Stimulated activated CD8-positive, alpha-beta memory T cell treated with anti-CD3 and anti-CD28 coated beads, Interleukin-2, amount 100 ng/mL, for 48 hours (primary cell): ENCODE measurements at regions not wholly inside any gene's neighbourhood (a gene's known extent, or its start where the extent isn't known, plus 50 kb on each side); places are given as distances from the start of the nearest gene placed in this dataset.

ENCODE experiments used
- DNase-seq, 2 donors: peaks; one replicate each; pipeline ENCODE4 v3.0.0-alpha.2; 2020; ENCODE audit warnings: low read depth in 2 of 2

DNA sequence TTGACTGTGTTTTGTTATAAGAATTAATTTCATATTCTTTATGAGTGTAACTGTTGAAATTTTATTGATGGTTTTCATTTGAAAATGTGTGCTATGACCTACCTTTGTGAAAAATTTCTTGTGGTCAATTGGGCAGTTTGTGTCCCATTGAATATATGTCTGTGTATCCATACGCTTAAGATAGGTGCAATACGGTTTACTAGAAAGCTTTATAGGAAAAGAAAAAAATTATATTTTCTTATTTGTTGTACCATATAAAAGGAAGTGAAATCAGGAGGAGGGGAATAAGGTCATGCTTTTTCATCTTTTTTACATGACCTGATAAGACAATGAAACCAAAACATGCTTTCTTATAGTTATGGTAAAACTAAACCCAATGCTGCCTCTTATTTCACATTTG is 807.7 kb downstream of the USP25 start:
- no peak for DNase-seq

DNA sequence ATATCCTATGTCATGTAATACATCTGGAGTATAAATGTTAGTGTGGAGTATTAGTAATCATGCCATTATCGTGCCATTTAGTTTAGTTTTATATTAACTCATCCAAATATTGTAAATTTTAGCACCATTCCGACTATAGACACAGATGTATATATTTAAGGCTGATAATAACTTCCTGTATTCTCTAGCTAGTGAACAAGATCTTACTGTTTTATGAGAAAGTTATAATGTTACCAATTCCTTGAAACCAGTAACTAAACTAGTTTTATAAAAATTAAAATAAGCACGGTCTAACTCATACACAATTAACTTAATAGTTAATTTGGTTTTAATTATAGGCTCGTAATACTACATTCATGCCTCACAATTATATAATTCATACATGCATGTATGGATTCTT is 808.6 kb downstream of the USP25 start:
- DNase-seq: no peak

DNA sequence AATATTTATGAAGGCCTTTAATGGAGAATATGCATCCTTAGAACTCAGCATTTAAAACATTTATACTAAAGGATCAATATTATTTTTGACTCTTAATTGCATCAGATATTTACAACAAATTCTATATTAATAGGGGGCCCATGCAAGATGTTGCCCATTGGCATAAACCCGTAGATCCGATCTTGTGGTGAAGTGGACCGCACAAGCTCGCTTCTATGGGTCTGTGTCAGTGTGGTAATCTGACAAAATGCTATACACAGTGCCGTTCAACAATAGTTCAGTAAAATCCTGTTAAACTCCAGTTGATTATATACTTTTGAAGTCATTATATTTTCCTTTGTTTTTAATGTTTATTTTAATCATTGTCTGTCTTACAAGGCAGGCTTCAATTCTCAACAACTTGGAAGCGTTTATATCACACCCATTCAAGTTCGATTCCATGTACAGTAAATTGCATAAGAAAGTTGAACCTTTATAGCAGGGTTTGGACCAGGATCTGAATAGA is 809.2 kb downstream of the USP25 start:
- no peak for DNase-seq

DNA sequence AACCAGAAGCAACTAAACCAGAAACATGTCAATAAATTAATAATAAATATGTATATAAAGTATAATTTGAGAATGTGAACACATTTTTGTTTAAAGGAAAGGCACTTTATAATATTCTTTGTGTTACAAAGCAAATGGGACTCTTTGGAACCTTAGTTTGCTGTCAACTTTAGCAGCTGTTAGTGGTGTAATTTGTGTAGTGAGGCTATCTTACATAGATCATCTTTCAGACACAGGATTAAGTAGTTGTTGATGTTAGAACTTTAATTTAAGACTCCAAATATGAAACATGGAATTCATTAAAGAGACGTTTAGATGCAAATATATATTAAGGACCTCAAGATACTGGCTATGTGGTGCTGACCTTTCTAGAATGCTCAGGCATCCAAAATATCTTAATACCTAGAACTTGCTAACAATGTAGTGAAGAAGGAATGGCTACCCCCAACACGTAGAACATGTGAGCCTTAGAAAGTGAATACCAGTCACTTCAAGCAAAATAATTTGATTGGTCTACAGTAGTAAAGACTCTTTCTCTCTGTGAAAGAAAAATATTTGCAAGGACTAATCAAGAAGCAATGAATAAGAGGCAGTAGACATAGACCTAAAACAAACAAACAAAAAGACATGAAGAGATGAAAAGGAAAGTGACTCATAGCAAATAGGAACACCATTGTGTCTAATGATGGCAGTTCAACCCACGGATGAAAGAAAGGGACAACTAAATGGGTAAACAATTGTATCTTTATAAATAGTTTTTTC is 811.4 kb downstream of the USP25 start:
- no peak for DNase-seq

DNA sequence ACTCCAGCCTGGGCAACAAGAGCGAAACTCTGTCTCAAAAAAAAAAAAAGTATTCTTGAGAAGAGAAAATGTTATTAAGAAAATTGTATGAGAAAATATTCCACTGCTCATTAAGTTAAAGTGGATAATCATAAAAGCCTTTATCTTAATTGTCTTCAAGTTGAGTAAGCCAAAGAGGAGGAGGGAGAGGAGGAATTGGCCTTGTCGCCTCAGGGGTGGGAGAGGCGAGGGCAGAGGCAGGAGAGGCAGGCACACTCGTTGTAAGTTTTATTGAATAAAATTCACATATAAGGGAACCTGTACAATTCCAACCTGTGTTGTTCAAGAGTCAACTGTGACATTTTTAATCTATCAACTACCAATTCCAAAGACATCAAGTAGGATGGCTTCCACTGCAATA is 820.3 kb downstream of the USP25 start:
- no peak for DNase-seq

DNA sequence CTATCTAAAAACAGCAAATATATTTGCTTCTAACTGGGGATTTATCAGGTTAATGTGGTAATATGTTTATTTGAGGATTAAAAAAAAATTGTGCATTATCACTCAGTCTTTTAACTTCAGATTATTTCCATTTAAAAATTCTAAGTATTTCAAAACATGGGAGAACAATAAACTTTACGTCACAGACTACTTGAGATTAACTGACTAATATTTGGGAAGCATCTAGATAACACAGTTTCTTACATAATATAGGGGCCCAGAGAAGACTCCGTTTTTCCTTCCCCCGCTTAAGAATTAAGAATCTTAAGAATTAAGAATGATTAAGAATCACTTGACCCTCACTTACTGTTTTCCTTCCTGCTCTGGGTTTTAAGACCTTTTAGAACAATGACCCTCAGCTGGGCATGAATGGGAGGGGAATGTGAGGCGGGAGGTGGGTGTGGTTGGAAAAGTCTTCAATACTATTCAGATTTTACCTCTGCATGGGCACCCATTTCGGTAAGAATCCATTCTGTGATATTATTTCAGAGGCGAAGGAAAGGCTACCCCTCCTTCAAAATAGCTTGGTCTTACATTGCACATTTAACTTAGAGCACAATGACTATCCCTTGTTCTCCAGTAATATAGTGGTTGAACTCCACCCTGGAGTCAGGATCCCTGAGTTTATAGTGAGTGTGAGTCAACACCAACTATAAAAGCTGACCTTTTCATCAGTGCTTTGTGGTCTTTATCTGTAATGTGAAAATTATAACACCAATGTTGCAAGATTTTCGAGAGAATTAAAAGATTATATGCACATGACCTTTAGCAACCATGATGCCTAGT is 821.3 kb downstream of the USP25 start:
- DNase-seq: no peak

DNA sequence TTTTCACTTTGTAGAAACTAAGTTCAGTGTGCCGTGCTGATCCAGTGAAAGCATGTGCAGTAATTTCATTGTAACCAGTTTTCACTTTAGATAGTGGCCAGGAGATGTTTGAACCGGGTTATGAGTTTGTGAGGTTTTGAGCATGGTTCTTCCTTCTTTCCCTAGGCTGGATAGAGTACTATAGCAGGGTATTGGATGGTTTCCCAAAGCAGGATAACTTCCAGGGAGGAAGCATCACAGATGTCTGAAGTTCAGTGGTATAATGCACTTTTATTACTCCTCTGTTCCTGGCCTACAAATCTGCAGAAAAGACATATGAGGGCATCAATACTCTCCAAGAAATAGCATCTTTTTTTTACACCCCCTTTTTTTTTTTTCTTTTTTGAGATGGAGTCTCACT is 823.1 kb downstream of the USP25 start:
- DNase-seq: no peak

DNA sequence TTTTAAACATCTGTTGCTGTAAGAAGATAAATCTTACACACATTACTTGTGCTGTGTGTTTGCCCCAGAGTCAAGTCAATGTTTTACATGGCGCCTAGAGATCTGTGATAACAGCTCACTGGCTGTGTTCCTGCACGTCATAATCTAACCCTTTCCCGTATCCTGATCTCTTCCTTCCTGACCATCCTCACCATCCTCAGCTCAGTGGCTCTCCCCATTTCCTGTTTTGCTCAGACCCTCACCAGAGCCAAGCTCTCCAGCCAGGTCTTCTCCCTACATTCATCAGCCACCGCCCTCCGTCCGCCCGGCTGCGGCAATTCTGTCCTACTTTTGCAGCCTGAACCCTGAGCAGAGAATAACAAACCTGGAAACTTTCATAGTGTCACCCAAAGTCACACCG is 824.7 kb downstream of the USP25 start:
- DNase-seq: no peak

DNA sequence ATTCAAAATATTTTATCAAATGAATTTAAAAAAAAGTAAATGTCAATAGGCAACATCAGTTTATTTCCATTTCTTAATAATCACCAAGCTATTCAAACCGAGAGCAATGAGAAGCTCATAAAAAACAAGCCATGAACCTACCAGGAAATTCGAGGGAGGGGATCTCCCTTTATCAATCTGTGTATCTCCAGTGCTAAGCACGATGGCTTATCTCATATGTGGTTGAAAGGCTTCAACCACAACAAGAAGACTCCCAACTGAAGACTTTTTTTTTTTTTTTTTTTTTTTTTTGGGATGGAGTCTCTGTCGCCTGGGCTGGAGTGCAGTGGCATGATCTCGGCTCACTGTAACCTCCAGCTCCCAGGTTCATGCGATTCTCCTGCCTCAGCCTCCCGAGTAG is 833.3 kb downstream of the USP25 start:
- DNase-seq: no peak

DNA sequence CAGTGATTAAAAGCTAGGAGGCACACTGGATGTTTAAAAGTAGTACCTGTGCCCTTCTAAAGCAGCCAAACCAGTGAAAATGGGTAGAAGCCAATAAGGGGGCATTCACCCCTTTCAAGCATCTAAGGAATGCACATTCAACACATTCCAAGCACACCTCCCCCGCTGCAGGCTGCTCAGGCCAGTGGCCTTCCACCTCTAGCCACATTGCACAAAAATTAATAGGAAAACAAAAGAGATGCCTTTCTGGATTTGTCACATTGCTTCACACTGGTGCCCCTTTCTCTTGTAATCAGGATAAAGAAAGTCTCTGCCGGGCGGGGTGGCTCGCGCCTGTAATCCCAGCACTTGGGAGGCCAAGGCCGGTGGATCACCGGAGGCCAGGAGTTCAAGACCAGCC is 834.0 kb downstream of the USP25 start:
- no peak for DNase-seq

DNA sequence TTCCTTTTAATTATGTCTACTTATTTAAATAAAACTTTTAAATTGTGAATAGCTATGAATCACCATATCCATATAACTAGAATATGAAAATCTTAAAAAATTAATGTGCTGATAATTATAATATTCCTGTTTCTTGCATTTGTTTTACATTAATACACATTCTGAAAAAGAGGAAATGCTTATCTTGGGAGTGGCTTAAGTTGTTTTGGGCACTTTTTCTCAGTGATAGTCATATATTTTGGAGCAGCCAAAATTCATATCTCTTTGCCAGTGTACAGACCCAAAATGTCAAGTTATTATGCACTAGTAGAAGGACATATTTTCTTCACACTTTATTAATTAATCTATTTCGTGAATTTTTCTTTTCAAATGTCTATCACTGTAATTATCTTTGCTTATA is 838.5 kb downstream of the USP25 start:
- DNase-seq: no peak

DNA sequence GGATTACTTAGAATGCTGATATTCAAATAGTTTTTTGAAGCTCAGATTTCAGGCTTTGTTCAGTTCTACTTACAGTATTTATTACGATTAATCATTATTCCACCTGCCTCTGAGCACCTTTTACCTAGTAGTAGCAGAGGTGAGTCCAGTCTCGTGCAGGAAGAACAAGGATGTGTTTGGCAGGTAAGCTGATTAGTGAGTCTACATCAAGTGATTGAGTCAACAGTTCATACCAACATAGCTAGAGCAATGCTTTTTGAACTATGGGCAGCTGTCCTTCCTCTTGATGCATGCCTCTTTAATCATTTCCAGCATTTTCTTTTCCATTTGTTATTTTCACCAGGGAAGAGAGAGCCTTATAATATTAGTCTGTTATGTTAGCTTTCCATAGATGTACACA is 838.9 kb downstream of the USP25 start:
- DNase-seq: no peak

DNA sequence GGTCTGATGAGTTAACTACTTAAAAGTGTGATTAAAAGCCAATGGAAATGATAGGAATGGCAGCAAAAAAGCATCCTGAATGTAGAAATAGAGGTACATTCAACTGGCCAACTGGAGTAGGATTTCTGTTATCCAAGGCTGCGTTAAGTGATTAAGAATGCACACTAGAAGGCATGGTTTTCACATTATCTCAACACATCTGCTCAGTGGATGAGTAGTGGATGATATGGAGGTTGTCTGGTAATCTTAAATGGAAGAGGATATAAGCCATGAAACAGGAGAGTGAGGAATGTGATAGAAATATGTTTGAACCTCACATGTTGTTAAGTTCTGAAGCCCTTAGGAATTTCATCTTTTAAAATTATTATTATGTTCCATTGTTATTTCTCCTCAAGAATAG is 839.9 kb downstream of the USP25 start:
- DNase-seq: no peak

DNA sequence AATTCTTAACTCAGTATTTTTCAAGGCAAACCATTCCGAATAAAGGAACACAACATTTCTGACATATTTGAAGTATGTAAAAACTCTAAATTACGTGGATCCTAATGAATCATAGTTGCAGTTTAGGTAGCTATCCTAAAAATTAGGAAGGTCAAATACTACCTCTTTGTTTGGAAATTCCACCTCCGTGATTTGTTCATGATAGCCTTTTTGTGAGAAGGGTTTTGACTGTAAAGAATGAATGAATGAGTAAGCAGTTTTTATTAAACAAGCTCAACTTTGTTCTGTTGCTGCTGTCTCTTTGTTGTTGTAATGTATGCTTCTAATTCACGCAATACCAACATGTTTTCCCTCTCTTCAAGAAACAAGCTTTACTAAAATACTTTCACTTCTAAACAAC is 840.4 kb downstream of the USP25 start:
- no peak for DNase-seq

DNA sequence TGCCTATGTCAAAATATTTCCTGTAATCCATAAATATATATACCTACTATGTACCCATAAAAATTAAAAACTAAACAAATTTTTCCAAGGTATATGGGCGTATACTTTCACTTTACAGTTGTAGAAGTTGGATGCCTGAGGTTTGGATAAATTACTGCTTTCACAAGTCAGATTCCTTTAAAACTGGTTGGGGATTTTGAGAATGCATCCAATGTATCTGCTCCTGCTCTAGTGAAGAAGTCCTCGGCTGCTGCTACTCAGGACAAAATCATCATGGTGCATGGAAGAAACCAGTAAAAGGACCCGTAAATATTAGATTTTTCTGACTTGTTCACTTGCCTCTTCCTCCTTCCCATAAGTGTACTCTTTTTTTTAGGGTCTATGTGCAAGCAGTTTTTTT is 841.1 kb downstream of the USP25 start:
- DNase-seq: no peak

DNA sequence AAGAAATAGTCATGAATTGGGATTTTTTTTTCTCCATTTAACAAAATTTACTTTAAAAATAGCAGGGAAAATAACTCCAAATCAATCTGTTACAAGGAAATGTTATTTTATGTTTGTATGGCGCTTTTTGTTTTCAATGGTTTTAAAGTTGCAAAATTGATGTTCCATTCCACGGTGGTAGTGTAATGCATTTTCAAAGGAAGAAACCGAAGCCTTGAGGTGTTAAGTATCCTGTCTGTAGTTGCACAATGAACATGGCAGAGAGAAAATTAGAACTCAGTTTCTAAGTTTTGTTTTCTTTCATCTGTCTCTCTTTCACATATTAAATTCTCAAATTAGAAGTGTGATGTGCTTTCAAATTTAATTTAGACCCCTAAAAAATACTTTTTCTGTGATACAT is 841.8 kb downstream of the USP25 start:
- no peak for DNase-seq

DNA sequence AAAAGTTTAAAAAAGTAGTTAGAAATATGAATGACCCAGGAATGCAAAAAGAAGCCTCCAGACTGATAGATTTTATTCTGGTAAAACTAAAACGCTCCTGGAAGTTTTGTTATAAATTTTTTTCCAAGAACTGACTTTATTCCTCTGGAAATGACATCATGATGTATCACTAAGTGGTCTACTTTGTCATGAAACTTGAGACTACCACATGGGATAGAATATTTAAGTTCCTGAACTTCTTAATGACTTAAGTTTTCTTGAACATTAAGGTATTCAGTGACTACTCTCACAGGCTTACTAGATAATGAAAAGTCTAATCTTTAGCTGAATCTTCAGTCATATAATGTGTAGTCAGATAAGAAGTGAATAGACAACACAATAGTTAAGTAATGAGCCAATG is 842.2 kb downstream of the USP25 start:
- DNase-seq: no peak

DNA sequence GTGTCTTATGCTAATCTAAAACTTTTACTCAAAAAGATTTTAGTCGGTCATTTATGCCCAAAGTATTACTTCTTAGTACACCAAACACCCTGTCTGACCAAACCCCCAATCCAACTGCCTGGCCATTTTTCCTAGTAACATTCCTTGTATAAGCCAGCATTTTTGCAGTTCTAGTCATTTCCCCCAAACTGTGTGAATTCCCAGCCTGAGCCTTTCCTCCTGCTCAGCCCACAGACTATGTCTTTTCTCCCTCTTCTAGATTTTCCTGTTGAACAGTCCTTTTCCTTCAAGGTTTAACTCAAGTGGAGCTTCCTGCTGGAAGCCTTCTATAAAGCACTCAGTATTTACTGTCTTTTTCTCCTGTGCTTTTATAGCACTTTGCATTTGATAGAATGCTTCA is 843.8 kb downstream of the USP25 start:
- no peak for DNase-seq

DNA sequence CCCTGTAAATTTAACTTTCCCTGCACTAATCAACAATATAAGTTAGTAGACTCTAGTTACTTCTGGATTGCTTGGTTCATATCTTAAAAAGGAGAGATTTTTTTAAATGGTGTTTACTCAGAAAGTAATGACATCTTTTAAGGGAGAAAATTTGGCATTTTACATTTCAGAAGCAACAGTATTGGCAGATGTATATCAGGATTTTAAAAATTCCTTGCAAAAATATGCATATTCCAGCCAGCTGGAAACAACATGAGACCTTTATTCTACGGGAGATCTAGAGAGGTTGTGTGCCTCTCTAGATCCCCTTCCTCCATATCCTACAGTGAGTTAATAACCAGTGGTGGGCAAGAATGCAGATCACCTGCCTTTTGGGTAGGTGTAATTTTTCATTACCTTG is 848.2 kb downstream of the USP25 start:
- no peak for DNase-seq

DNA sequence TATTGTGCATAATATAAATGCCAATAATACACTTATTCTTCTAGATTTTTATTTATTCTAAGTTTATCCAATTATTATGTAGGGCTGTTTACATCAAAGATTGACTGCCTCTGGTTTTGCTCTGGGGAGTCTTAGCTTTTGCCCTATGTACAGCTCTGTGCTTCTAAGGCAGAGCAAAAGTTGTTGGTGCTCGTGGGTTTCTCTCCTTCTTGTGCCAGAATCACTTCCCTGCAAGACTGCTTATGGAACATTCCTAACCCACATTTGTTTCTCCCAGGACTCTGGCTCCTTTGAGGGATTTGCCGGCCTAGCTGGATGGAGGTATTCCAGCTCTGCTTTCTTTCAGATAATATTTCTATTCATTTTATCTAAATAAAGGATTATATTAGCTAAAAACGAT is 849.1 kb downstream of the USP25 start:
- DNase-seq: no peak

DNA sequence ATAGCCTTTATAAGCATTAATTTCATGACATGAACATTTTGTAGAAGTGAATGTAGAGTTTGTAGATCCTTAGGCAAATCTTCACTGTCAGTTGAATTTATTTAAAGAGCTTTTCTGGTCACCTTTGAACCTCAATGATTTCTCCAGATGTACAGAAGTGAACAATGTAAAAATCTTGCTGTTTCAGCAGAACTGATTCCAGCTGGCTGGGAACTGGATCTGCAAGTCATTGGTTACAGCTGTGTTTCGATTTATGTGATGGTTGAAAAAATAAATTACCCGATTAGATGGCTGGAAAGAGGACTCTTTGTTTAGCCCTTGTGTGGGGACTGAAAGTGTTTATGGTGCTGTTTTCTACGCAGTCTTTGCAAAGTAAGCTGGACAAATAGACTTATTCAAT is 849.8 kb downstream of the USP25 start:
- DNase-seq: no peak

DNA sequence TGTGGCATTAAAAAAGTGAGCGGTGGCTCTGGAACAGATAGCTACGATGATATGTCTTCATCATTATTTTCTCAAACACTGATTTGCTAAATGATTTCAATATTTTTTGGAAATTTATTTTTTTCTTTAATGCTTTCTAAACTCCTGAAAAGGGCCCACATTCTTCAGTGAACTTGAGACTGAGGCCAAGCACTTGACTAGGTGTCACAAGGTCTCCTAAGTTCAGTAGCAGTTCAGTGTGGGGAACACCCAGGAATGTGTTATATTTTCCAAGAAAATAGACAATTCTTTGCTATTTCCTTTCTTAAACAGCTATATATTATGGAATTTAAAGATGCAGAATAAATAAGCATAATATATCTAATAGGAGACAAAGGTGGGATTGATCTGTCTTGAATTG is 850.9 kb downstream of the USP25 start:
- DNase-seq: no peak

DNA sequence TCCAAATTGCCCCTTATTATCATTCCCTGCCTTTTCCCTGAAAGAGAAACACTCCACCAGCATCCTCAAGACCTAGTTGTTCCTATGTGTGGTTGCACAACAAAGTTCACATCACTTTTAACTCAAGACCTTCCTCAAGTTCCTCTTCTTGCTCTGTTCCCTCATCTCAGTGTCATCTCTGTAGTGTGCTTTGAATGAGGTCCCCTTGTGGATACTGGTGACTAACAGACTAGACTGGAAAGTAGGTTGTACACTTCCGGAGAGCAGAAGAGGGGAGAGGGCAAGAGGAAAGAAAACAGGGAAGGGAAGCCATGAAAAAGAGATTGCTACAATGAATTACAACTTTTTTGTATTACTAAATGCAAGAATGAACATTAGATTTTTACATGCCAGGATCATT is 853.8 kb downstream of the USP25 start:
- no peak for DNase-seq
